ENCODE measurements at regions not wholly inside any gene's neighbourhood (a gene's known extent, or its start where the extent isn't known, plus 50 kb on each side); places are given as distances from the start of the nearest gene placed in this dataset.
A peak's percentile ranks its signal among the peaks of the same experiment; 100 is the strongest.

DNA sequence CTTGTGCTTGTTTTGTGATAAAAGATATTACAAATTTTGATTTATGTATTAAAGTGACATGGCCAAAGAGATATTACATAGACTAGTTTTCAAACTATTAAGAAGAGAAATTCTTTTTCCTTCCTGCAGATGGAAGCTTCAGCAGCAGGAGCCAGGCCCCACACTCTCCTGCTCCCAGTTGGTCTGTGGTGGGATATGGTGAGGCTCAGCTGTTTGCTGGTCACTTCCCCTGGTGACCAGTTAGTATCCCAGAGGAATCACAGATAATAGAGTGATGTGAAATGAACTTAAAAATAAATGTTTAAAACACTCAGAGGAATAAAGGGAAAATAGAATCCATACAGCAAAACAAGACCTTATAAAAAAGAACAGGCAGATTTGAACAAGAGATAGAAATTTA, 154.7 kb downstream of the KTN1 start:
- DNase-seq = no peak

GRCh38 chr14:55739967-55740648, 160.1 kb downstream of the KTN1 start:
- DNase-seq = no peak

GRCh38 chr14:55740649-55740989, 160.6 kb downstream of the KTN1 start:
- DNase-seq = peak in 1 of 2 experiments; percentile 13

DNA sequence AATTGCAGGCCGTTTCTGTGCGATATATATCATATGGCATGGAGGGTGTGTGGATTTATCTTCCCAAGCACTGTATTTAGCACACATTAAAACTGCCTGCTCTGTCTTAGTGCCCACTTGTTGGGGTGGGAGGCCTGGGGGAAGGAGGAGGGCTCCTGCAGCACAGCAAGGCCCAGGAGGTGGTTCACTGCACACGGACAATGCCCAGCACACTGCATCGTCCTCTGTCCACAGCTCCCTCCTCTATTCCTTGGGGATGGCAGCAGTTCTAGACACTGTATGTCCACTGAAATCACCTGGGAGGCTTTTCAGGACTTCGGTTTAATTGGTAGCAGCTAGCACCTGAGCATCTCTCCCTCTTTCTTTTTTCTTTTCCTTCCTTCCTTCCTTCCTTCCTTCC, 161.2 kb downstream of the KTN1 start:
- no peak for DNase-seq

DNA sequence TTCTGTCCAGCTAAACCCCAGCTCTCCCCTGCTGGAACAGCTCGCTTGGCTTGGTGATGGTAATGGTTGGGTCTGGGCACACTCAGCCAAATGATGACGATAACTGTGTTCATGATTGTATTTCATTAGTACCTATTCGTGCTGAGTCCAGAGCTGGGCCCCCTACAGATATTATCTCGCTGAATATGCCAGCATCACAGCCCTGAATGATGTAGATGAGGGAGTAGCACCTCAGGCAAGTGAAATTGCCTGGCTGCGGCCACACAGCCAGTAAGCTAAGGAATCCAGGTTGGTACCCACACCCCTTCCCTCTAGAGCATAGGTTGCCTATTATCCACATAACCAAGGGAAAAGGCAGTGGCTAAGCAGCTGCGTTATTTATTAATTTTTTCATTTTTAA, 163.5 kb downstream of the KTN1 start:
- DNase-seq = no peak

- DNase-seq = no peak
These were observed 164.3 kb downstream of the KTN1 start for GRCh38 chr14:55744321-55744720.

DNA sequence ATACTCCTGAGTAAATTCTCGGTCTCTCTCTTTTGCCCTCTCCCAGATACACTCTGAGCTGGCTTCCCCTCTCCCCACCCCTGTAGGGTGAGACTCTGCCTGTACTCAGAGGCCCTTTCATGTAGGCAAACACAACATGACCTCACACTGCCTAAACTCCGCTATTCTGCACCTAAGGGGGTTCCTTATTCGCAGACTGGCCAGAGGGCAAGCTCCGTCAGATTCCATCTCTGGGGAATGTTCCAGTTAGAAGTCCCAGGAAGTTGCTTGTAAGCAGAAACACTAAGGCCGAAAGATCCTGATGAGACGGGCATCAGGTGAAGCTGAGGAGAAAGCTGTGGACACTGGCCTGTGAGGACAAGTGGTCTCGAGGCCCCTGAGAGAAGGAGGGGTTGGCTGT, 165.9 kb downstream of the KTN1 start:
- DNase-seq = no peak

DNA sequence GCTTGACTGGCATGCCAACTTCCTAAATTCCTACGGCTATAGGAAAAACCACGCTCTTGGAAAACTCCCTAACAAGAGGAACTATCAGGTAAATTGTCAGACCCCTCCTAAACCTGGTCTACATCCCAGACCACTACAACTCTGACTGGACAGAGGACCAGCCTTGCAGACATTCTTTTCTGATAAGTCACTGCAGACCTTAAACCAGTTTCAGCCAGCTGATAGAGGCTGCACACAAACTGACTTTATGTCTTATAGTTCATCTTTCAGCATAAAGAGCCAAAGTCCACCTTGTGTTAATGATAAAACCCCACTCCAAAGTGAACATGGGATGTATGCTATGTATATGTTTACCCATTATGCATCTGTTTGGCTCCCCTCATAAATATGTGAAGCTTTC, 166.6 kb downstream of the KTN1 start:
- DNase-seq = no peak

- DNase-seq = no peak
These were observed 167.2 kb downstream of the KTN1 start for GRCh38 chr14:55747186-55747585.

DNA sequence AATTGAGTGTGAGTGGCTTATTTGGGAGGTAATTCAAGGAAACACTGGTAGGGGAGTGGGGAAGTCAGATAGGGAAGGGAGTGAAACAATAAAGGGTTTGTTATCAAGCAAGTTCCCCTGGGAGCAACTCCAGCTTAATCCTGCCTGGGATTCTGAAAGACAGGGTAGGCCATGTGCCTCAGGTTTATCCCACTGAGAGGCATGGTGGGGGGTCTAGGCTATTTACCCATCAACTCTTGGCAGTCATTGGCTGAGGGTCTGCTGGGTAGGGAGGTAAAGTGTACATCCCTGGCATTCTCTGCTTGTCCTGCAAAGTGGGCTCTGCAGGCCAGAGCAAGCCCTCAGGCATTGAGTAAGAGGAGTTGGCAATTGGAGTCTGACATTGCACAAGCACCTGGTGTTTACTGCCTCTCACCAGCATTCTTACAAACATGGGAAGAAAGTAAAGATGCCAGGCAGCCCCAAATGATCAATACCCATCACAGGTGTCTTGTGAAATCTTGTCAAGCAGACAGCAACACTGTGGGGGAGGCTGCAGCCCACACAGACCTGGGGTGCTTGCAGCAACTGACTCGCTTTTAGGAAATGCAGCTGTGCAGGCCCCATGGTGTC, 169.3 kb downstream of the KTN1 start:
- no peak for DNase-seq

DNA sequence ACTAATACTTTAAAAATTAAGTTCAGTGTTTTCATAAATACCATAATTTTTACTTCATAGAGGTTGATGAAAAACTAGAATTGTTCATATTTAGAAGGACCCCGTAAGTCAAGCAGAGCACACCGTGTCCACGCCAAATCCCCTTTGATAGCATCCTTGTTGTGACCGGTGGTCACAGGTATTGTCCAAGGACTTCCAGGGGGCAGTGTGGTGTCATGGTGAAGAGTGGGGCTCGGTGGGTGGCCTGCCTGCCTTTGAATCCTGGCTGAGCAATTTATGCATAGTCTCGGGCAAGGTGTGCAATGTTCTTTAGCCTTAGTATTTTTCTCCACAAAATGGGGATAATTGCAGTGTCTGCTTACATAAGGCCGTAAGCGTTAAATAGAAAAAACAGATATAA, 169.9 kb downstream of the KTN1 start:
- no peak for DNase-seq

- no peak for DNase-seq
These were observed 172.8 kb downstream of the KTN1 start for GRCh38 chr14:55752580-55753390.

GRCh38 chr14:55754471-55754870, 174.5 kb downstream of the KTN1 start:
- DNase-seq = no peak

DNA sequence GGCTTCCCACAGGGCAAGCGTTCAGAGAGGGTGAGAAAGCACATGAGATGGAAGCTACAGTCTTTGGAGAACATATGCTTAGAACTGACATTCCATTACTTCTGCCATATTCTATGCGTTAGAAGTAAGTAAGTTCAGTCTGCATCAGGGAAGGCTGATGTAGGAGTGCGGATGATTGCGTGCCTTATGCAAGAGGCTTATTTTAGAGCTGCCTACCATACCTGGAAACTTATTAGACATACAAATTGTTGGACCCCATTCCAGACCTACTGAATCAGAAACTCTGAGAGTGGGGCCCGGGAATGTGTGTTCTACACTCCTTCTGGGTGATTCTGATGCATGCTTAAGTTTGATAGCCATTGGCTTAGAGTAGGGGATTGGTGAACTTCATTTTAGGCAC, 174.9 kb downstream of the KTN1 start:
- DNase-seq = no peak

- no peak for DNase-seq
These were observed 176.1 kb downstream of the KTN1 start for GRCh38 chr14:55756078-55756477.

DNA sequence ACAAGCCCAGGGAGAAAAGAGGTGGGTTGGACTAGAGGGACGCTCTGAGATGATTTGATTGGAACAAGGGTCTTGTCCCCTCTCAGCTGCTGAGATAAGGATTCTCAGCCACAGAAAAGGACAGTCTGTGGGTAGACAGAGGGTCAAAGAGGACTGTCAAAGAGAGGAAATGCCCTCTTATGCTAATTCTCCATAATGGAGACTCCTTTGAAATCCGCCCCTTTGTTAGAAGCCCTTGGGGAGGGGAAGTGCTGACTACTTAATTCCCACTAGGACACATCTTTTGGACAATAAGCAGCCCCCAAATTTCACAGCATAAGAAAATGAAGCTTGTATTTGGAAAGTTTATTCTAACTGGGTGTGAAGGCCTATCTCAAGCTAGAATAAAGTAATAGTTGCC, 176.6 kb downstream of the KTN1 start:
- no peak for DNase-seq

- DNase-seq = no peak
These were observed 178.8 kb downstream of the KTN1 start for GRCh38 chr14:55758796-55759195.

DNA sequence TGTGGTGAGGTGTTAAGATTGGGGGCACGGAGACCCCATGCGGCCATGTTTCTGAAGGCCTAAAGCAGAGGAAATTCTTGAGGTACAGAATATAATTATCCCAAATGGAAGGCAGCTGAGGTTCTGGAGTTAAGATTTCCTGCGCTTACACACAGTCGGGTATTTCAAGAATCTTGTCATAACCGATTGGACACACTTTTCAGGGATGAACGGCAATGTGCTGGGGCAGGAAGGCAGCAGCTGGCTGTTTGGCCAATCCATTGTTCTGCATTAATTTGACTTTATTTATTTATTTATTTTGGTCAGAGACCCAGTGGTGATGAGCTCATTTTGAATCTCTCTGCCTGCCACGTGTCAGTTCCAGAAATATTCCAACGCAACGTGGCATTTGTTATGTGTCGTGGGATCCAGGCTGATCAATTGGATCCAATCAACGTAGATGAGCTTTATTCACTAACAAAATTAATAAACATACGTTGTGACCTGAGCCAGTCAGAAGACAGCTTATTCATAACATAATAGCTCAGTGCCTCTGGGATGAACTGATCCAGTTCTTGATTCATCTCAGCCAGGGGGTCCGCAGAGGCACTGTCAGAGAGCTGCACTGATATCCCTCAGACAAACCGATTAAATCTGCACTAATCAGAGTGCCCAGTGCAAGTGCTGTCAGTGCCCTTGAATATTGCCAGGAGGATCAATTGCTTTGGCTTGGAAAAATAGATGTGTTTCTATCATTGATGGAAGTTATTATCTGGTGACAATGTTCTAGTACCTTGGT, 181.0 kb downstream of the KTN1 start:
- DNase-seq = no peak

- no peak for DNase-seq
These were observed 181.6 kb downstream of the KTN1 start for GRCh38 chr14:55761651-55762050.

- DNase-seq = no peak
These were observed 182.7 kb downstream of the KTN1 start for GRCh38 chr14:55762595-55763232.

GRCh38 chr14:55764784-55765183, 184.8 kb downstream of the KTN1 start:
- no peak for DNase-seq

DNA sequence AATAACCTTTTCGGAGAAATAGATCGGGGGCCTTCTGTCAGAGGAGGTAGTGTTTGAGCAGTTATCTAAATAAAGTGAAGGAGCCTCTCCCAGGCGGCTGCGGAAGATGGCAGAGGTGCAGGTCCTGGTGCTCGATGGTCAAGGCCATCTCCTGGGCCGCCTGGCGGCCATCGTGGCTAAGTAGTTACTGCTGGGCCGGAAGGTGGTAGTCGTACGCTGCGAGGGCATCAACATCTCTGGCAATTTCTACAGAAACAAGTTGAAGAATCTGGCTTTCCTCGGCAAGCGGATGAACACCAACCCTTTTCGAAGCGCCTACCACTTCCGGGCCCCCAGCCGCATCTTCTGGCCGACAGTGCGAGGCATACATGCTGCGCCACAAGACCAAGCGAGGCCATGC, 186.1 kb downstream of the KTN1 start:
- DNase-seq = no peak

- DNase-seq = no peak
These were observed 187.3 kb downstream of the KTN1 start for GRCh38 chr14:55767286-55767685.
